Aorta (tissue), 5 donors: ENCODE measurements at regions not wholly inside any gene's neighbourhood (a gene's known extent, or its start where the extent isn't known, plus 50 kb on each side); places are given as distances from the start of the nearest gene placed in this dataset.

Experiments used
- ATAC-seq: fragments of 200-7000 bp; cut with Tn5 transposase; one replicate; pipeline ENCODE4 v1.9.1; 2022; ENCODE audit warnings: moderate library complexity; ENCODE audit not compliant: low FRiP score
- DNase-seq, 2 donors: peaks; one replicate each; pipeline ENCODE4 v3.0.0-alpha.2; 2020
- H3K27ac ChIP-seq, 2 donors: one replicate each; pipeline ENCODE4 v1.5.1; 2013; ENCODE audit warnings: low read length in 2 of 2, mild to moderate bottlenecking in 2 of 2, moderate library complexity in 2 of 2, control low read depth in 1 of 2, inconsistent platforms in 1 of 2, low read depth in 1 of 2
- H3K27me3 ChIP-seq, 2 donors: one replicate each; pipeline ENCODE4 v1.6.1; 2013; ENCODE audit warnings: control low read depth in 1 of 2, low read length in 1 of 2, mild to moderate bottlenecking in 1 of 2, moderate library complexity in 1 of 2; ENCODE audit not compliant: insufficient read depth in 2 of 2, control insufficient read depth in 1 of 2
- H3K36me3 ChIP-seq, 2 donors: one replicate each; pipeline ENCODE4 v1.6.1; 2013; ENCODE audit warnings: control low read depth in 1 of 2, low read length in 1 of 2, mild to moderate bottlenecking in 1 of 2; ENCODE audit not compliant: insufficient read depth in 2 of 2, control insufficient read depth in 1 of 2
- H3K4me1 ChIP-seq, 2 donors: one replicate each; pipeline ENCODE4 v1.6.1; 2013; ENCODE audit warnings: low read length in 2 of 2, control low read depth in 1 of 2, mild to moderate bottlenecking in 1 of 2, moderate library complexity in 1 of 2; ENCODE audit not compliant: insufficient read depth in 2 of 2, control insufficient read depth in 1 of 2
- H3K4me3 ChIP-seq, 2 donors: one replicate each; pipeline ENCODE4 v1.5.1; 2013; ENCODE audit warnings: low read length in 2 of 2, control low read depth in 1 of 2, mild to moderate bottlenecking in 1 of 2
- H3K9me3 ChIP-seq: one replicate; pipeline ENCODE4 v1.6.1; 2013; ENCODE audit warnings: mild to moderate bottlenecking, low read length; ENCODE audit not compliant: control insufficient read depth
- WGBS, 2 donors: extraction: QIAGEN DNeasy Blood & Tissue Kit; methylation state at CpG; one replicate each; pipeline ENCODE4 v1.1.7; 2013; 5-methylcytosine and 5-hydroxymethylcytosine counted together
- intact Hi-C, 2 donors: fragments of 100-400 bp; cut with DNase I; formaldehyde crosslinking; loops; one replicate each; pipeline versions ENCODE4 v1.14.2 to v1.15.0; 2022
- donor health status: healthy with polysubstance abuse.
- donor health status: Bipolar disorder and iron deficiency.
- donor health status: DM: no; HTN: no; CAD: no.
- donor health status: DM: no; HTN: no; CAD: no.
- donor health status: DM: yes; HTN: yes; CAD: no.

DNA sequence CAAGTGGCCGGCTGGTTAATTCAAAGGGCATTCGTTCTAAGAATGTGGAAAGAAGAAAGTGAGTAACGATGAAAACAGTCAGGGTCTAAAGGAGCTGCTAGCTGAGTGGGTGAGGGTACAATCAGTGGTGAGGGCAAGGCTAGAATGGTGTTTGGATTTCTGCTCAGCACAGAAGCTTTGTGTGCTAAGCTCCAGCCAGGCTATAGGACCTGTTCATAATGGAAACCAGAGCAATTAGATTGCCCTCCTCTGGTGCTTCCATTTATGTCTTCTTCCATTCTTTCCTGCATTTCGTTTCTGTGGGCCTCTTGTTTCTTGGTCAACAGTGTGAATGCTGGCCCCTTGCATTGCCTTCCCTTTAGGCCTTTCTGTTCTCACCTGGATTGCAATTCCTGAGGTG, 572.9 kb upstream of the CHORDC1 start:
- no peaks in the 10 kb centered on the region for H3K9me3 ChIP-seq
- DNase-seq, result no peak
- intact Hi-C loops, result no loop called here
- 77 to 79% methylated on average over 4 of the region's 4 CpGs for WGBS, 2 donors
- H3K27ac ChIP-seq, result no peak overlapping the region
- no peak for ATAC-seq
- no peaks in the 10 kb centered on the region for H3K36me3 ChIP-seq
- no peaks in the 10 kb centered on the region for H3K27me3 ChIP-seq
- H3K4me3 ChIP-seq, result no peak overlapping the region
- H3K4me1 ChIP-seq, result no peaks in the 10 kb centered on the region

DNA sequence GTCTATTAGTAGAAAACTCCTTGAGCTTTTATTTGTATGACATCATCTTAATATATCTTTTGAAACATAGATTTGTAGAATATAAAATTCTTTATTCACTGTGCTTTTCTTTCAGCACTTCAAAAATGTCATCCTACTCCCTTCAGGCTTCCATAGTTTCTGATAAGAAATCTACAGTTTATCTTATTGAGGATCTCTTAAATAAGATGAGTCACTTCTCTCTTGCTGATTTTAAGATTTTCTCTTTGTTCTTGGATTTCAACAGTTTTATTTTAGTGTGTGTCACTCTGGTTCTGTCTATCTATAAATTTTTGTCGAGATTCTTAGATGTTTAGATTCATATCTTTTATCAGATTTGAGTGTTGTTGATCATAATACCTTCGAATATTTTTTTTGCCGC, 566.1 kb upstream of the CHORDC1 start:
- ATAC-seq, result no peak
- DNase-seq, result no peak
- no peaks in the 10 kb centered on the region for H3K9me3 ChIP-seq
- no peaks in the 10 kb centered on the region for H3K4me1 ChIP-seq
- 87 to 90% methylated on average over 3 of the region's 3 CpGs for WGBS, 2 donors
- H3K36me3 ChIP-seq, result no peaks in the 10 kb centered on the region
- H3K4me3 ChIP-seq, result no peak overlapping the region
- no peaks in the 10 kb centered on the region for H3K27me3 ChIP-seq
- intact Hi-C loops, result no loop called here
- no peak overlapping the region for H3K27ac ChIP-seq

DNA sequence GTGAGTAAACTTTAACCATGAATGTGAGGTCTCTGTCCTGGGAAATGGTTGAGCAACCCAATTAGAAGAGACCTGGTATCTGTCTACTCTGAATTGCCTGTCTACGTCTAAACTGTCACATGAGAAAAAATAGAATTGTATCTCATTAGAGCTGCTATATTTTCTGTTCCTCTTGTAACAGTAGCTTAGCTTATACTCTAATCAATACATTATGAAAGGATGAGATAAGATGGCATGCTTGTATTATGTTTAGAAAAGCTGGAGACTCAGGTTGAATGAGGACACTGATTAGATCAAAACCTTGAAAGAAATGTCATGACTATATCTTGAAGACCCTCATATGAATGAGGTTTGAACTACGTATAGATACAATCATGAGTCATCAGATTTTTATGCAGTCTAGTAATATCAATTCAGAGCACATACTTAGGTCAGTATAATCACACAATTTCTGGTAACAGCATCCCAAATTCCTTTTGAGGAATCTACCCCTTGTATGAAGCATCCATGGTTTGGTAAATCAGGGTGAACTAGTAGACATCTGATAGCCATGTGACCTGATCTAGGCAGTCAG, 561.5 kb upstream of the CHORDC1 start:
- Histone ChIP-seq H3K4me1 (no peaks in the 10 kb centered on the region), H3K27ac (no peak overlapping the region), H3K4me3 (no peak overlapping the region), H3K9me3 (no peaks in the 10 kb centered on the region), H3K27me3 (no peaks in the 10 kb centered on the region), H3K36me3 (no peaks in the 10 kb centered on the region)
- DNase-seq (no peak), ATAC-seq (no peak)
- intact Hi-C loops, result no loop called here
- WGBS, 2 donors, result 66 to 81% methylated on average over 2 of the region's 2 CpGs

GRCh38 chr11:90783111-90783510, 560.3 kb upstream of the CHORDC1 start:
- no peak overlapping the region for H3K27ac ChIP-seq
- H3K27me3 ChIP-seq, result no peaks in the 10 kb centered on the region
- intact Hi-C loops, result no loop called here
- H3K4me3 ChIP-seq, result no peak overlapping the region
- WGBS, 2 donors, result 83 to 85% methylated on average over 3 of the region's 3 CpGs
- no peaks in the 10 kb centered on the region for H3K4me1 ChIP-seq
- DNase-seq, result no peak
- ATAC-seq, result no peak
- no peaks in the 10 kb centered on the region for H3K9me3 ChIP-seq
- no peaks in the 10 kb centered on the region for H3K36me3 ChIP-seq

- DNase-seq (no peak), ATAC-seq (no peak)
- no peaks in the 10 kb centered on the region for H3K36me3 ChIP-seq
- H3K4me3 ChIP-seq, result no peak overlapping the region
- H3K27ac ChIP-seq, result no peak overlapping the region
- no peaks in the 10 kb centered on the region for H3K4me1 ChIP-seq
- no peaks in the 10 kb centered on the region for H3K27me3 ChIP-seq
- intact Hi-C loops, result no loop called here
- H3K9me3 ChIP-seq, result no peaks in the 10 kb centered on the region
These were observed 556.2 kb upstream of the CHORDC1 start for GRCh38 chr11:90779098-90779497.

GRCh38 chr11:90775567-90776165, 552.8 kb upstream of the CHORDC1 start:
- WGBS, 2 donors, result 80 to 81% methylated on average over 6 of the region's 6 CpGs
- intact Hi-C loops, result no loop called here
- ATAC-seq, result no peak

DNA sequence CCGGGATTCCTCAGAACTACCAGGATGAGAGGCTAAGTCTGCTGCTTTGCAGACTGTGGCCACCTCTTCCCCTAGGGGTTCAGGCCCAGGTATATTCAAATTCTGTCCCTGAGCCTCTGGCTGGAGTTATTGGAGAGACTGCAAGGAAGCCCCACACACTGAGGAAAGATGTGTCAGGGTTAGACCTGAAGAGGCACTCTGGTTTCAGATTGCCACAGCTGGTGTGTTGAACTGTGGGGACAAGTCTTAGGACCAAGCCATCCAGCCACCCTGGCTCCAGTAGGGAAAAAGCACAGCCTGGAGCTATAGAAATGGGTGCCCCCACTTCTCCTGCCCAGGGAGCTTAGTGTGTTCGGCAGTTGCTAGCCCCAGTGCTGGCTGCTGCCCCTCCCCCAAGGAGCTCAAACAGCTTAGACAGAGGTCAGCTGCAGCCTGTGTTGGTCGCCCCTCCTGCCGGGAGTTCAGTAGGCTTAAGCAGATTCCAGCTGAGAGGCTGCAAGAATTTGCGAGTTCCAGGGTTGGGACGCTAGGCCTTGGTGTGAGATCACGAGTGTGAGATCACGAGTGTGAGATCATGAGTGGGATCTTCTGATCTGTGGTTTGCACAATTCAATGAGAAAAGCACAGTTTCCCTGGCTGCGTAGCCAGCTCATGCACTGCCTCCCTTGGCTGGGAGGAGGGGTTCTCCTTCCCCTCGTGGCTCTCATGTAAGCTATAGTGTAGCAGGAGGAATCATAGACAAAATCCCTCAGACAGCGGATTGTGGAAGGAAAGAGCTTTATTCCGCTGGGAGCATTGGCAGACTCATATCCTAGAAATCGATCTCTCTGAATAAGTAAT, 552.1 kb upstream of the CHORDC1 start:
- Histone ChIP-seq H3K4me3 (no peak overlapping the region), H3K36me3 (no peaks in the 10 kb centered on the region), H3K27me3 (no peaks in the 10 kb centered on the region), H3K9me3 (no peaks in the 10 kb centered on the region), H3K27ac (no peak overlapping the region), H3K4me1 (no peaks in the 10 kb centered on the region)
- 73 to 76% methylated on average over 13 of the region's 13 CpGs for WGBS, 2 donors
- intact Hi-C loops, result no loop called here
- DNase-seq (peak in 1 of 2 donors; percentile 37), ATAC-seq (no peak)

More at GRCh38 chr11:90775567-90776165, 552.8 kb upstream of the CHORDC1 start:
- no peaks in the 10 kb centered on the region for H3K36me3 ChIP-seq
- no peak overlapping the region for H3K4me3 ChIP-seq
- H3K27me3 ChIP-seq, result no peaks in the 10 kb centered on the region
- H3K4me1 ChIP-seq, result no peaks in the 10 kb centered on the region
- no peaks in the 10 kb centered on the region for H3K9me3 ChIP-seq
- no peak for DNase-seq
- H3K27ac ChIP-seq, result no peak overlapping the region

- WGBS, 2 donors, result 91% methylated on average over 3 of the region's 3 CpGs
- Histone ChIP-seq H3K4me3 (no peak overlapping the region), H3K9me3 (no peaks in the 10 kb centered on the region), H3K36me3 (no peaks in the 10 kb centered on the region), H3K27me3 (peaks cover 0 to 1% of the 10 kb centered on the region in 2 donors), H3K4me1 (no peaks in the 10 kb centered on the region), H3K27ac (no peak overlapping the region)
- intact Hi-C loops, result no loop called here
- no peak for DNase-seq
- ATAC-seq, result no peak
These were observed 547.2 kb upstream of the CHORDC1 start for GRCh38 chr11:90770007-90770406.

DNA sequence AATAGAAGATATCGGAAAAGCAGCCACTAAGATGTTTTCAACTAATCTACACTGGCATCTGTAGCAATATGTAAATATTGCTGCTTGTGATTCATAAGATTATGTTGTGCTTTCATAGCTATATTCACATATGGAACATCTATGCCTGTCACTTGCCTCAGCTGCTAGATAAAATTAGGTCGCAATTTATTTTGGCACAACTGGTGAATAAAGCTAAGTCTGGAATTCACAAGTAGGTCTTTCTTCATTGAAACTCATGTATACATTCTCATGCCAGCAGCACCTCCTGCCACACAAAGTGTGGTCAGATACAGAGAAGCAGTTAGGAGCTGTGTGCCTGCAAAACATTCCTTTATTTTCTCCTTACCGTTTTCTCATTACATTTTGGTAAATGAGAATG, 543.3 kb upstream of the CHORDC1 start:
- Histone ChIP-seq H3K9me3 (no peaks in the 10 kb centered on the region), H3K4me1 (no peaks in the 10 kb centered on the region), H3K4me3 (no peak overlapping the region), H3K36me3 (no peaks in the 10 kb centered on the region), H3K27ac (no peak overlapping the region), H3K27me3 (peaks cover 0 to 1% of the 10 kb centered on the region in 2 donors)
- intact Hi-C loops, result no loop called here
- no peak for ATAC-seq
- DNase-seq, result no peak
- WGBS, 2 donors, result 24 to 27% methylated on average over 3 of the region's 3 CpGs
